ENCODE measurements at regions not wholly inside any gene's neighbourhood (a gene's known extent, or its start where the extent isn't known, plus 50 kb on each side); places are given as distances from the start of the nearest gene placed in this dataset.
"Not testable (repeated sequence)": the region's sequence is repeated elsewhere in the genome, so short reads cannot be mapped to it uniquely, and the experiment has no call there.

- Histone ChIP-seq H3K27me3 (ENCODE audit: insufficient read depth, poor library complexity, severe bottlenecking) (no peaks in the 10 kb centered on the region), H3K9me3 (ENCODE audit: severe bottlenecking) (no peaks in the 10 kb centered on the region), H3K4me3 (ENCODE audit: severe bottlenecking) (no peak overlapping the region), H3K4me1 (ENCODE audit: insufficient read depth, poor library complexity, severe bottlenecking) (no peaks in the 10 kb centered on the region), H3K36me3 (ENCODE audit: low read depth) (no peaks in the 10 kb centered on the region), H3K27ac (ENCODE audit: poor library complexity, severe bottlenecking) (no peak overlapping the region)
- no peak for ATAC-seq (ENCODE audit: low read depth)
- DNase-seq (ENCODE audit: low spot score), result no peak
- no peak for TF ChIP-seq CTCF (IDR thresholded peaks at IDR 0.05; ENCODE audit: poor library complexity, severe bottlenecking)
These were observed 131.4 kb upstream of the BCL9 start for GRCh38 chr1:147409886-147410285.

- no peaks in the 10 kb centered on the region for H3K9me3 ChIP-seq (ENCODE audit: severe bottlenecking)
- DNase-seq (ENCODE audit: low spot score) (no peak), ATAC-seq (ENCODE audit: low read depth) (no peak)
- H3K27me3 ChIP-seq (ENCODE audit: insufficient read depth, poor library complexity, severe bottlenecking), result peaks cover 14% of the 10 kb centered on the region
- no peak overlapping the region for H3K4me3 ChIP-seq (ENCODE audit: severe bottlenecking)
- no peak overlapping the region for H3K27ac ChIP-seq (ENCODE audit: poor library complexity, severe bottlenecking)
- TF ChIP-seq CTCF (IDR thresholded peaks at IDR 0.05; ENCODE audit: poor library complexity, severe bottlenecking), result no peak
- H3K4me1 ChIP-seq (ENCODE audit: insufficient read depth, poor library complexity, severe bottlenecking), result no peaks in the 10 kb centered on the region
- no peaks in the 10 kb centered on the region for H3K36me3 ChIP-seq (ENCODE audit: low read depth)
These were observed 128.1 kb upstream of the BCL9 start for GRCh38 chr1:147413110-147413605.

- Histone ChIP-seq H3K36me3 (ENCODE audit: low read depth) (no peaks in the 10 kb centered on the region), H3K4me1 (ENCODE audit: insufficient read depth, poor library complexity, severe bottlenecking) (no peaks in the 10 kb centered on the region), H3K9me3 (ENCODE audit: severe bottlenecking) (no peaks in the 10 kb centered on the region), H3K4me3 (ENCODE audit: severe bottlenecking) (no peak overlapping the region), H3K27ac (ENCODE audit: poor library complexity, severe bottlenecking) (no peak overlapping the region), H3K27me3 (ENCODE audit: insufficient read depth, poor library complexity, severe bottlenecking) (peaks cover 14% of the 10 kb centered on the region)
- no peak for TF ChIP-seq CTCF (IDR thresholded peaks at IDR 0.05; ENCODE audit: poor library complexity, severe bottlenecking)
- no peak for DNase-seq (ENCODE audit: low spot score)
- ATAC-seq (ENCODE audit: low read depth), result no peak
These were observed 126.7 kb upstream of the BCL9 start for GRCh38 chr1:147414505-147415163.

- DNase-seq (ENCODE audit: low spot score) (no peak), ATAC-seq (ENCODE audit: low read depth) (no peak)
- Histone ChIP-seq H3K27ac (ENCODE audit: poor library complexity, severe bottlenecking) (no peak overlapping the region), H3K4me3 (ENCODE audit: severe bottlenecking) (no peak overlapping the region), H3K27me3 (ENCODE audit: insufficient read depth, poor library complexity, severe bottlenecking) (peaks cover 14% of the 10 kb centered on the region), H3K4me1 (ENCODE audit: insufficient read depth, poor library complexity, severe bottlenecking) (no peaks in the 10 kb centered on the region), H3K9me3 (ENCODE audit: severe bottlenecking) (no peaks in the 10 kb centered on the region), H3K36me3 (ENCODE audit: low read depth) (no peaks in the 10 kb centered on the region)
- no peak for TF ChIP-seq CTCF (IDR thresholded peaks at IDR 0.05; ENCODE audit: poor library complexity, severe bottlenecking)
These were observed 124.3 kb upstream of the BCL9 start for GRCh38 chr1:147417024-147417423.

- not testable (repeated sequence) for ATAC-seq (ENCODE audit: low read depth); H3K27me3 ChIP-seq (ENCODE audit: insufficient read depth, poor library complexity, severe bottlenecking); H3K36me3 ChIP-seq (ENCODE audit: low read depth); H3K4me1 ChIP-seq (ENCODE audit: insufficient read depth, poor library complexity, severe bottlenecking); H3K4me3 ChIP-seq (ENCODE audit: severe bottlenecking); DNase-seq (ENCODE audit: low spot score); H3K27ac ChIP-seq (ENCODE audit: poor library complexity, severe bottlenecking); H3K9me3 ChIP-seq (ENCODE audit: severe bottlenecking)
These were observed 118.0 kb upstream of the BCL9 start for GRCh38 chr1:147423100-147423827.
